ENCODE measurements at regions not wholly inside any gene's neighbourhood (a gene's known extent, or its start where the extent isn't known, plus 50 kb on each side); places are given as distances from the start of the nearest gene placed in this dataset.
"Not testable (repeated sequence)": the region's sequence is repeated elsewhere in the genome, so short reads cannot be mapped to it uniquely, and the experiment has no call there.

DNA sequence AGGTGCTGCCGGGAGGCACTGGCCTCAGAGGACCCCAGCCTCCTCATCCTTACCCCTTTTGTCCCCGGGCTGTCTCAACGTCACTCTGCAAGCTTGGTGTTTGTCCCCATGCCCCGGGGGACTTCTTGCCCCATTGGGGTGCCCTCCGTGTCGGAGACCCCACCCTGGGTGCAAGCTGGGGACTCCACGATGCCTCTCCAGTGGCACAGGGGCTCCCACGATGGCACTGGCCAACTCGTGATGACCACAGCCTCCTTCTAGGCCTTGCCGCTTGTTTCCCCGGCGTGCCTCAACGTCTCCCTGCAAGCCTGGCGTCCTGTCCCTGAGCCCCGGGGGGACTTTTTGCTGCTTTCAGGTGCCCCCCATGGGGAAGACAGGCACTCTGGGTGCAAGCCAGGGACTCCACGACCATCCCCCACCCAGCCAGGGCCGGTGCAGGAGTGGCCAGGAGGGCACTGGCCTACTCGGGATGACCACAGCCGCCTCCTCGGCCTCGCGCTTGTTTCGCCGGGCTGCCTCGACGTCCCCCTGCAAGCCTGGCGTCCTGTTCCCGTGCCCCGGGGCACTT, 237.0 kb downstream of the TUBA3C start:
- no peak overlapping the region for H3K4me3 ChIP-seq
- no peak overlapping the region for H3K27ac ChIP-seq
- TF ChIP-seq, protein P1, sequence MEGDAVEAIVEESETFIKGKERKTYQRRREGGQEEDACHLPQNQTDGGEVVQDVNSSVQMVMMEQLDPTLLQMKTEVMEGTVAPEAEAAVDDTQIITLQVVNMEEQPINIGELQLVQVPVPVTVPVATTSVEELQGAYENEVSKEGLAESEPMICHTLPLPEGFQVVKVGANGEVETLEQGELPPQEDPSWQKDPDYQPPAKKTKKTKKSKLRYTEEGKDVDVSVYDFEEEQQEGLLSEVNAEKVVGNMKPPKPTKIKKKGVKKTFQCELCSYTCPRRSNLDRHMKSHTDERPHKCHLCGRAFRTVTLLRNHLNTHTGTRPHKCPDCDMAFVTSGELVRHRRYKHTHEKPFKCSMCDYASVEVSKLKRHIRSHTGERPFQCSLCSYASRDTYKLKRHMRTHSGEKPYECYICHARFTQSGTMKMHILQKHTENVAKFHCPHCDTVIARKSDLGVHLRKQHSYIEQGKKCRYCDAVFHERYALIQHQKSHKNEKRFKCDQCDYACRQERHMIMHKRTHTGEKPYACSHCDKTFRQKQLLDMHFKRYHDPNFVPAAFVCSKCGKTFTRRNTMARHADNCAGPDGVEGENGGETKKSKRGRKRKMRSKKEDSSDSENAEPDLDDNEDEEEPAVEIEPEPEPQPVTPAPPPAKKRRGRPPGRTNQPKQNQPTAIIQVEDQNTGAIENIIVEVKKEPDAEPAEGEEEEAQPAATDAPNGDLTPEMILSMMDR (IDR thresholded peaks at IDR 0.05) = no peak
- DNase-seq (ENCODE audit: low spot score) = no peak

DNA sequence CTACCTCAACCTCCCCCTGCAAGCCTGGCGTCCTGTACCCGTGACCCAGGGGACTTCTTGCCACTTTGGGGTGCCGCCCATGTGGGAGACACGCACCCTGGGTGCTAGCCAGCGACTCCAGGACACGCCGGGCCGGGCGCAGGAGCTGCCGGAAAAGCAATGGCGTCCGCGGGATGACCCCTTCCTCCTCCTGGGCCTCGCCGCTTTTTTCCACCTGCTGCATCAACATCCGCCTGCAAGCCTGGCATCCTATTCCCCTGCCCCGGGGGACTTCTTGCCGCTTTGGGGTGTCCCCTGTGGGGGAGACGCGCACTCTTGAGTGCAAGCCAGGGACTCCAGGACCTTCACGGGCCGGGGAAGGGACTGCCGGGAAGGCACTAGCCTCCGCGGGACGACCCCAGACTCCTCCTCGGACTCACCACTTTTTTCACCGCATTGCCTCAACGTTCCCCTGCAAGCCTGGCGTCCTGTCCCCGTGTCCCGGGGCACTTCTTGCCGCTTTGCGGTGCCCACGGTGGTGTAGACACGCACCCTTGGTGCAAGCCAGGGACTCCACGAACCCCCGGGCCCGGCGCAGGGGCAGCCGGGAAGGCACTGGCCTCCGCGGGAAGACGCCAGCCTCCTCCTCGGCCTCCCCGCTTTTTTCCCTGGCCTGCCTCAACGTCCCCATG, 237.8 kb downstream of the TUBA3C start:
- TF ChIP-seq, protein P1 (IDR thresholded peaks at IDR 0.05) = no peak
- Histone ChIP-seq H3K4me3 (no peak overlapping the region), H3K27ac (no peak overlapping the region)
- DNase-seq (ENCODE audit: low spot score) = no peak

DNA sequence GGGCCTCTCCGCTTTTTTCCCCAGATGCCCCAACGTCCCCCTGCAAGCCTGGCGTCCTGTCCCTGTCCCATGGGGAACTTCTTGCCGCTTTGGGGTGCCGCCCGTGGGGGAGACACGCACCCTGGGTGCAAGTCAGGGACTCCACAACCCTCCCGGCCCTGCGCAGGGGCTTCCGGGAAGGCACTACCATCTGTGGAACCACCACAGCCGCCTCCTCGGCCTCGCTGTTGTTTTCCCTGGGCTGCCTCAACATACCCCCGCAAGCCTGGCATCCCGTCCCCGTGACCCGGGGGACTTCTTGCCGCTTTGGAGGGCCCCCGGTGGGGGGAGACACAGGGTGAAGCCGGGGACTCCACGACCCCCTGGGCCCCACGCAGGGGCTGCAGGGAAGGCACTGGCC, 238.4 kb downstream of the TUBA3C start:
- TF ChIP-seq, protein P1 (IDR thresholded peaks at IDR 0.05) = no peak
- Histone ChIP-seq H3K27ac (no peak overlapping the region), H3K4me3 (no peak overlapping the region)
- no peak for DNase-seq (ENCODE audit: low spot score)

DNA sequence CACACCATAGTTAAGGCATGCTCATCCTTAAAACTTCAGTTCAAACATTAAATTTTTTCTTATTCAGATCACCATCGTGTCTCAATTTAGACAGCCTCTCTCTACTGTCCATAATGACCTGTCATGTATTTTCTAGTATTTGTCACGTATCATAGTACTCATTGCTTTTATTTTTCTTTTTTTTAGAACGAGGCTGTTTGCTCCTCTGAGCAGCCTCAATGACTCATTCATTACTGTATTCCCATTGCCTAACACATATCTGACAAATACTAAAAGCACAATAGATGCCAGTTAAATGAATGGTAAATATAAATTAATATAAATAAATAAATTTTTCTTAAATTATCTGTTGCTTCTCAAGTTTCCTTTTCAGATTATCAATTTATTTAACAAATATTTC, 245.5 kb downstream of the TUBA3C start:
- H3K27ac ChIP-seq = no peak overlapping the region
- no peak overlapping the region for H3K4me3 ChIP-seq
- no peak for DNase-seq (ENCODE audit: low spot score)
- TF ChIP-seq, protein P1 (IDR thresholded peaks at IDR 0.05) = no peak

DNA sequence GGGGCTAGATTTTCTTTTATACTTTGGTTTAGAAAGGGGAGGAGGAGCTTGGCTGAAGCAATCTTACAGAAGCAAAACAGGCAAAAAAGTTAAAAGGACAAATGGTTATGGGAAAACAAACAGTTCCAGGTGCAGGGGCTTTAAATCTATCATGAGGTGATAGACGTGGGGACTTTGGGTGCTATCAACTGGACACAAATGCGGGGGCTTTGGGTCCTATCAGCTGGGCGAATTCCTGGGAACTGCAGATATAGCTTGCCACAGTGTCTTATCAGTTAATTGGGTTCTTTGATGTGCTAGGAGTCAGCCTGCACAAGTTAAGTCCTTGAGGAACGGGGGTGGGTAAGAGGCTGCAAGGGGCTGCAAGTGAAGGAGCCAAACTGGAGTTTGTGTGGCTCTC, 260.6 kb downstream of the TUBA3C start:
- no peak for DNase-seq (ENCODE audit: low spot score)
- TF ChIP-seq, protein P1 (IDR thresholded peaks at IDR 0.05) = no peak
- no peak overlapping the region for H3K27ac ChIP-seq
- no peak overlapping the region for H3K4me3 ChIP-seq

DNA sequence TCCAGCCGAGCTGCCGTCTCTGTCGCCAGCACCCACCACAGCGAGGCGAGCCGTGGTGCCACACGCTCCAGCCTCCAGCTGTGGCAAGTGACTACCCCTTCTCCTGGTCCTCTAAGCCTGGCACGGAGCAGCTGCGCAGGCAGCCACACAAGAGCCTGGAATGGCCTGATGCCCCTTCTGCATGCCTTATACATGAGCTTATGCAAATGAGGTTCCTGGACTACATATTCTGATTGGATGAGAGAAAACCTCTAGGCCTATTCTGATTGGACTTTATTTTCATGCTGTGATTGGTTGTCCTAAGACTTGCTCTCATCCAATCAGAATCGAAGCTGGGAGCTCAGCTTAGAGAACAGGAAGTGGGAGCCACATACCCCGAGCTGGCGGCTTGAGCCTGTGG, 276.5 kb downstream of the TUBA3C start:
- not testable (repeated sequence) for DNase-seq (ENCODE audit: low spot score); H3K4me3 ChIP-seq; H3K27ac ChIP-seq

DNA sequence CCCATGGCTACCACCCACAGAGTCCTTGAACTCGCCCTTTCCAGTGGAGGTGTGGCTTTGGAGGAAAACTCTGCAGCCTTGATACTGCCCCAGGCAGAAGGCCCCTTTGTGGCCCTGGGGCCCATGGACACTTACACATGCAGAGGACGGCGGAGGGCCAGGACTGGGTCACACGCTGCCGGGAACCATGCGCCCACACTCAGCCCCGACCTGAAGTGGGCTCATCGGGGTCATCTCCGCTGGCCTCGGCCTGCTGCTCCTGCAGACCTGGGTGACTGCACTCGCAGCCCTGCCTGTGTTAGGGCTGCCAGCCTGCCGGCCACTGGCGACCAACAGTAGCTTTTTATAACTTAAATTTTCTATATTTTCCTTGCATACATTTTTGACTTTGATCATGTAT, 286.2 kb downstream of the TUBA3C start:
- not testable (repeated sequence) for DNase-seq (ENCODE audit: low spot score); H3K27ac ChIP-seq; H3K4me3 ChIP-seq

DNA sequence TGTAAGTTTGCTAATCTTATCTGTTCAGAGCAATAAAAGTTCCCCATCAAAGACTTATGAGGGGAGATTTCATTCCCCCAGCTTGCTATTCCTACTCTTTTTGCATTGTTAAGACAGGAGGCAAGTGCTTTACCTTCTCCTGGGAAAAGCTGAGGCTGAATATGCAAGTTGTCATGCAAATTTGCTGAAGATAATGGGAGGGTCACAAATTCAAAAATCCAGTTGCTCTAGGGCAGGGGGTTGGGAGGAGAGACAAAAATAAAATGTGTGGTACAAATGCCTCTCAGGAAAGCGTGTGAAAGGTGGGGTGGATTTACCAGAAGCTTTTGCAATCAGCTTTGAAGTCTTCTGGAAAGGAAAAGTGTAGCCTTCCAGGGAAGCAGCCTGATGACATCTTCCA, 290.4 kb downstream of the TUBA3C start:
- not testable (repeated sequence) for H3K27ac ChIP-seq; DNase-seq (ENCODE audit: low spot score); H3K4me3 ChIP-seq

DNA sequence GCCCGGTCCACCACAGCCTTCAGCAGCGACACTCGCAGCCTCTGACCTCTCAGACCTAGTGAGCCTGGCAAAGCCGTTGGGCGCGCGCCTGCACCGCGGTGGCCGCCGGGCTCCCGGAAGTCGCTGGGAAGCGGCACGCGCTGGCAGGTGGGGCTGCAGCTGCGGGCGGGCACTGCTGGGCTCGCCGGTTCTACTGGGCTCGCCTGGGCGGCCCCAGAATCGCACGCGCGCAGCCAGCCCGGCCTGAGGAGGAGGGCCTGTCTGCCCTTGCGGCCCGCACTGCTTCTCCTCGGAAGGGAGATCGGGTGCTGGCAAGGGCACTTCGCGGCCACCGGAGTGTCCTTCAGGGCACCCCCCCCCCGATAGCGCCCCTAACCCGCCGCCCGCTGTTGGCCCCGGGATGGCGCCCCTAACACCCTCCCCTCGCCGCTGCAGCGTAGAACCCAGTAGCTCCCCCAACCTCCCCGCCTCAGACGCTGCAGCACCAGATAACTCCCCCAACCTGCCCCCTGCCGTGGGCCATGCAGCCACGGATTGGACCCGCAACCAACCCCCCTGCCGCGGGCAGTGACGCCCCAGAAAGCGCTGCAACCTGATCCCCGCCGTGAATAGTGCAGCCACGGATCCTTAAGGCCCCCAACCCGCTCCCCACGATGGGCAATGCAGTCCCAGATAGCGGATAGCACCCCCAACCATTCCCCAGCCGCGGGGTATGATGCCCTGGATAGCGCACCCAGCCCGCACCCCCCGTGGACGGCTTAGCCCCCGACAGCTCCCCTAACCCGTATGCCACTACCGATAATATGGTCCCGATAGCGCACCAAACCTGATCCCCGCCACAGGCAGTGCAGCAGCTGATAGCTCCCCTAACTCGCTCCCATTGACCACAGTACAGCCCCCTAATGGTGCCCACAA, 306.5 kb downstream of the TUBA3C start:
- not testable (repeated sequence) for DNase-seq (ENCODE audit: low spot score); H3K27ac ChIP-seq; H3K4me3 ChIP-seq

DNA sequence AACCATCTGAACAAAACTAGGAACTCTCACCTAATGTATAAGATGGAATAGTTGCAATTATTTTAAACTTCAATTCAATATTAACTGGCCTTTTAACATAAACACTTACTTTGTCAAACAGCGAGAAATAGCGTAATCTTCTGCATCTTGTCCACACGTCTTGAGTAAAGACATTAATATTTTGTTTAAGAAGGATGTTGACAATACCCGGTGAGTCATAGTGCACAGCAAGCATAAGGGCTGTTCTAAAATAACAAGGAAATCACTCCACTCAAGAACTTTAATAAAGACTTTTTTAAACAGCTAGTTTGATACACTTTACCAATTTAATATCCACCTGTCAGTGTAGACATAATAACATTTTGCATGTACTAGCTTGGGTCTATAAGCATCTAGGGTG, 311.1 kb downstream of the TUBA3C start:
- not testable (repeated sequence) for H3K27ac ChIP-seq; H3K4me3 ChIP-seq; DNase-seq (ENCODE audit: low spot score)

DNA sequence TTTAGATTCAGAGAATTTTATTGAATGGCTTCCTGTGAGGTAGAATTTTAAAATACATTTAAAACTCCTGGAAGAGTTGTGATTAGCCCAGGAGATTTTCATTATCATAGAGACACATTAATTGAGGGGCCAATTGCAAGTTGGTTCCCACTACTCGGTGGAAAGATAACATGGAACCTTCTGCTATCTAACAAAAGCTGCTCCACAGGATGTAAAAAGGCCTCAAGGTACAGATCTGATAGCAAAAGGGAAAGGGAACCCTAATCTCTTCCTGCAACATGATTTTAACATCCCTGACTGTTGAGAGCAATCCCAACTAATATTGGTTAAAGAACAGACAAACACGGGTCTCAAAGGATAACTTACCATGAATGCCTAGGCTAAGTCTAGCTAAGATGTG, 312.3 kb downstream of the TUBA3C start:
- not testable (repeated sequence) for H3K4me3 ChIP-seq; H3K27ac ChIP-seq; DNase-seq (ENCODE audit: low spot score)

DNA sequence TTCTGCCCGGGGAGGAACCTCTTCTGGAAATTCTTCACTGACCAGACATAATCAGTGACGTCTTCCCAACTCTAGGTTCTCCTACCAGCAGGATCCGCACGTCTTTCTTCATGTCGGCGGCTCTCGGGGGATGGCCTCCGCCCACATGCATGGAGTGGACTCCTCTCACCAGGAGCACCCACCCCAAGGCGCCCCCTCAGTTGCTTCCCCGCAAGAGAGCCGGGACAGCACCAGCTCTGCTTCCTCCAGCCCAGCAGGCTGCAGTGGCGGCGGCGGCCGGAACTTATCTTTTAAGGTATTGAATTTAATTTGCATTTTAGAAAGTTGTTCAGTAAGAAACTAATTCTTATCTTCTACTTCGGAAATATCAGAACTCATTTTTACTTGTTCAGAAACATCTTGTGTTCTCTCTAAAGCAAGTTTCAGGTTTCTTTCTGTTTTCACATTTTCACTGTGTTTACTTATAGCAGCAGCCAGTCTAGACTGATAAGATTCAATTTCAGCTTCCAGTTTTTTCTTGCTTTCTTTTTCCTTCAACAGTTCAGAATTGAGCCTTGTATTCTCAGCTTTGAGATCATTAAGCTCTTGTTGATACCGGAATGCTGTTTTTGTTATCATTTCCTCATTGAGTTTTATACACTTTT, 343.5 kb downstream of the TUBA3C start:
- H3K4me3 ChIP-seq; H3K27ac ChIP-seq; DNase-seq (ENCODE audit: low spot score): not testable (repeated sequence)

All from coronary artery (tissue), 2 donors.